Body of pancreas (tissue), 4 donors: ENCODE measurements at regions not wholly inside any gene's neighbourhood (a gene's known extent, or its start where the extent isn't known, plus 50 kb on each side); places are given as distances from the start of the nearest gene placed in this dataset.
A peak's percentile ranks its signal among the peaks of the same experiment; 100 is the strongest.

Source experiments
- ATAC-seq: fragments of 150-250 bp; one replicate; pipeline ENCODE4 v1.9.1; 2016
- DNase-seq, 4 donors: peaks; one replicate each; pipeline ENCODE4 v3.0.0-alpha.2; 2019
- H3K27ac ChIP-seq, 4 donors: fragments of 200-600 bp; sonication (generic); 1 replicate in 3 of 4; 2 replicates in 1 of 4; pipeline versions ENCODE4 v1.5.1 to v1.6.1; 2016 to 2019; ENCODE audit warnings: mild to moderate bottlenecking in 1 of 4, mixed read lengths in 1 of 4, moderate library complexity in 1 of 4
- H3K27me3 ChIP-seq, 2 donors: fragments of 200-600 bp; sonication (generic); one replicate each; pipeline ENCODE4 v1.6.0; 2016; ENCODE audit warnings: mild to moderate bottlenecking in 1 of 2
- H3K36me3 ChIP-seq, 2 donors: fragments of 200-600 bp; sonication (generic); replicated peaks in 1 of 2; 2 replicates each; pipeline ENCODE4 v1.5.1; 2016; ENCODE audit warnings: low read depth in 2 of 2; ENCODE audit not compliant: insufficient read depth in 1 of 2
- H3K4me1 ChIP-seq: fragments of 200-600 bp; sonication (generic); one replicate; pipeline ENCODE4 v1.6.0; 2016
- H3K4me3 ChIP-seq, 2 donors: fragments of 200-600 bp; sonication (generic); 1 replicate in 1 of 2; 2 replicates in 1 of 2; pipeline ENCODE4 v1.5.1; 2016 to 2019
- H3K9me3 ChIP-seq, 3 donors: fragments of 200-600 bp; sonication (generic); 1 replicate in 2 of 3; 2 replicates in 1 of 3; pipeline ENCODE4 v1.5.1; 2016
- POLR2A ChIP-seq, 3 donors: fragments of 450-650 bp; IDR thresholded peaks; one replicate each; pipeline ENCODE4 v1.6.1; 2016; ENCODE audit warnings: antibody characterized with exemption in 3 of 3, mild to moderate bottlenecking in 2 of 3
- WGBS, 2 donors: methylation state at CpG; one replicate each; pipeline ENCODE4 v1.1.5; 2017; 5-methylcytosine and 5-hydroxymethylcytosine counted together
- intact Hi-C: fragments of 100-400 bp; cut with DNase I; formaldehyde crosslinking; loops from one replicate; pipeline ENCODE4 v1.15.1; 2023
- TF ChIP-seq, protein P1 (sequence below), 7 experiments: fragments of 450-650 bp in 4 of 7; fragments of 200-600 bp in 3 of 7; sonication (generic) in 3 of 7; IDR thresholded peaks; one replicate each; pipeline ENCODE4 v1.5.1; 2016 to 2019; ENCODE audit warnings: antibody characterized with exemption in 7 of 7

DNA sequence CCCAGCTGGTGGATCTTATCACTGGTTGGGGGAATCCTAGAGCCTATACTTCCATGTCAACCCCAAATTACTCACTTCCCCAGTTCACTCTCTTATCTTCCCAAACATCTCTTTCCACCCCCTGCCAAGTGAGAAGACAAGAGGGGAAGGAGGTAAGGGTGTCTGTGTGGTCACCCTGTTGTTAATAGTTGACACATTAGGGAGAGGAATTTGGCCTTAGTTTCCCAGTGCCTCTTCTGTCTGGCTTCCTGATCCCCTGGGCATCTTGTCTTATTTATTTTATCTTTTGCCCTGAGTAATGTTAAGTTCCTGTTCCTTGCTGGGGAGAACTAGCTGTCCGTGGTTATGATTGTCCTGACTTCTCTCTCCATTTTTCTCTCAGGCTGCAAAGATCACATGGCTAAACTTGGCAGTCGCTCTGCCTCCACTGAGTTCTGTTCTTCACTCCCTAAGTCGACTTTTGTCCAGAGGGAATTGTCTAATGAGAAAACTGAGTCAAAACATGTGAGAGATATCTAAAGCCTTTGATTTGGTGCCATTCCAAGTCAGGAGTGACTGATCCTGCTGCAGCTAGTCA lies 157.1 kb upstream of the SYT6 start:
- H3K9me3 ChIP-seq: no peaks in the 10 kb centered on the region
- no peaks in the 10 kb centered on the region for H3K4me1 ChIP-seq
- no peak overlapping the region for H3K4me3 ChIP-seq
- 28 to 30% methylated on average over 3 of the region's 3 CpGs for WGBS, 2 donors
- intact Hi-C loops: no loop called here
- no peak for TF ChIP-seq POLR2A (IDR thresholded peaks at IDR 0.05)
- TF ChIP-seq, protein P1, sequence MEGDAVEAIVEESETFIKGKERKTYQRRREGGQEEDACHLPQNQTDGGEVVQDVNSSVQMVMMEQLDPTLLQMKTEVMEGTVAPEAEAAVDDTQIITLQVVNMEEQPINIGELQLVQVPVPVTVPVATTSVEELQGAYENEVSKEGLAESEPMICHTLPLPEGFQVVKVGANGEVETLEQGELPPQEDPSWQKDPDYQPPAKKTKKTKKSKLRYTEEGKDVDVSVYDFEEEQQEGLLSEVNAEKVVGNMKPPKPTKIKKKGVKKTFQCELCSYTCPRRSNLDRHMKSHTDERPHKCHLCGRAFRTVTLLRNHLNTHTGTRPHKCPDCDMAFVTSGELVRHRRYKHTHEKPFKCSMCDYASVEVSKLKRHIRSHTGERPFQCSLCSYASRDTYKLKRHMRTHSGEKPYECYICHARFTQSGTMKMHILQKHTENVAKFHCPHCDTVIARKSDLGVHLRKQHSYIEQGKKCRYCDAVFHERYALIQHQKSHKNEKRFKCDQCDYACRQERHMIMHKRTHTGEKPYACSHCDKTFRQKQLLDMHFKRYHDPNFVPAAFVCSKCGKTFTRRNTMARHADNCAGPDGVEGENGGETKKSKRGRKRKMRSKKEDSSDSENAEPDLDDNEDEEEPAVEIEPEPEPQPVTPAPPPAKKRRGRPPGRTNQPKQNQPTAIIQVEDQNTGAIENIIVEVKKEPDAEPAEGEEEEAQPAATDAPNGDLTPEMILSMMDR (IDR thresholded peaks at IDR 0.05): no peak
- H3K36me3 ChIP-seq: no peaks in the 10 kb centered on the region
- DNase-seq (peak in 1 of 4 donors; percentile 33), ATAC-seq (no peak)
- H3K27ac ChIP-seq: no peak overlapping the region
- H3K27me3 ChIP-seq: no peaks in the 10 kb centered on the region

DNA sequence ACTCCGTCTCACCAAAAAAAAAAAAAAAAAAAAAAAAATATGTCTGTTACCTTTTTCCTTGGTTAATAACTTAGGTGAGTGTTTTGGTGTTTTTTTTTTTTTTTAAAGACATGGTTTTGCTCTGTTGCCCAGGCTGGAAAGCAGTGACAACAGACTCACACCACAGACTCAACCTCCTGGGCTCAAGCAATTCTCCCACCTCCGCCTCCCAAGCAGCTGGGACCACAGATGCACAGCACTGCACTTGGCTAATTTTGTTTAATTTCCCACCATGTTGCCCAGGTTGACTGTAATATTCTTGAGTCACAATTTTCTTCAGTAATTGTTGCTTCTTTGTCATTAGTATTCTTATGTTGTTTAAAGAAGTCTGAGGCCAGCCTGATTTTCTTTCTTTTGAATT lies 149.2 kb upstream of the SYT6 start:
- no peak for DNase-seq
- H3K27me3 ChIP-seq: no peaks in the 10 kb centered on the region
- ATAC-seq: no peak
- TF ChIP-seq, protein P1 (IDR thresholded peaks at IDR 0.05): no peak
- no peak for TF ChIP-seq POLR2A (IDR thresholded peaks at IDR 0.05)
- WGBS, 2 donors: 89 to 93% methylated on average over 2 of the region's 2 CpGs
- intact Hi-C loops: no loop called here
- H3K4me3 ChIP-seq: no peak overlapping the region
- H3K9me3 ChIP-seq: no peaks in the 10 kb centered on the region
- no peak overlapping the region for H3K27ac ChIP-seq
- no peaks in the 10 kb centered on the region for H3K36me3 ChIP-seq
- no peaks in the 10 kb centered on the region for H3K4me1 ChIP-seq

DNA sequence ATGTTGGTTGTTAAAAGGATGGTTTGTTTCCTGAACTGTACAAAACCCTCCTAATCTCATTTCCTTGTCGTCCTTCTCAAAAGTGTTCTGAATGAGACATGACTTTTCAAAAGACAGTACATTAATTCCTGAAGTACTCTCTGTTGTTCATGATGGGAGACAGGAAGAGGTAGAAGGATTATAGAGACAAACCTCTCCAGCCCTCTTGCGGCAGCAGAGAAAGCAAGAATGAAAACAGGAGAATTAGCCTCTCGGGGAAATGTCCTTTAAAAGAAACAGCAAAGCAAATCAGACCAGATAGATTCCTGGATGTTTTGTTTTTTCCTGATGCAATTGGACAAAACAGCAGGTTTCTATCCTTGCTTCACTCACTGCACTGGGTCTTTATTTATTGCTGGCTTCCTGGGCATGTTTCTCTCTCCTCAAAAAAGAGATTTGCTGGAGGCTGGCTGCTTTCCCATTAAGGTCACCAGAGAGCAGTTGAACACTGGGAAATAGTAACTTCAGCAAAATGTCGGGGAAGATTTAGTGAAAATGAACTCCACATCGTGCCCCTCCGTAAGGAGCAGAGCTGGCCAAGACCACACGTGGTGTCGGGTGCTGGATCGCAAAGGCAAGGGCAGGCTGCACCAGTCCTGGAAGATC lies 145.8 kb upstream of the SYT6 start:
- Histone ChIP-seq H3K9me3 (no peaks in the 10 kb centered on the region), H3K27ac (no peak overlapping the region), H3K27me3 (no peaks in the 10 kb centered on the region), H3K4me1 (no peaks in the 10 kb centered on the region), H3K36me3 (no peaks in the 10 kb centered on the region), H3K4me3 (no peak overlapping the region)
- 58 to 71% methylated on average over 9 of the region's 9 CpGs for WGBS, 2 donors
- ATAC-seq (no peak), DNase-seq (no peak)
- intact Hi-C loops: no loop called here
- TF ChIP-seq, protein P1 (IDR thresholded peaks at IDR 0.05): no peak
- TF ChIP-seq POLR2A (IDR thresholded peaks at IDR 0.05): no peak

DNA sequence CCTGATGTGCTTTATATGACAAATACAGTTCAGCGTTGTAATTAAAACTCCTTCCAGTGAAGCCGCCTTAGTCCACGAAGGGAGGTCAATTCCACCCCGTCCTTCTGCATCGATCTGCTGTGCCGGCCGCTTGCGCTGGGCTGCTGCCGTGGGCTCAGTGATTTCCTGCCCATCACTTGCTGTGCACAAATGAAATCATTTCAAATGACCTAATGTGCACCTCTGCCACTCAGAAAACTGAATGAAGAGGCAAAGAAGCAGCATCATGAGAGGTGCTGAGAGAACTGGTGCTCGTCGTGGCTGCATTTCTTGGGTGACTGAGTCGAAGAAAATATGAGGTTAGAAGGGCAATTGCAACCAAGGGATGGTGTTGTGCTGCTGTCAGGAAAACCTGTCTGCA lies 144.3 kb upstream of the SYT6 start:
- no peaks in the 10 kb centered on the region for H3K36me3 ChIP-seq
- TF ChIP-seq, protein P1 (IDR thresholded peaks at IDR 0.05): no peak
- no peak for TF ChIP-seq POLR2A (IDR thresholded peaks at IDR 0.05)
- no peaks in the 10 kb centered on the region for H3K4me1 ChIP-seq
- no peaks in the 10 kb centered on the region for H3K9me3 ChIP-seq
- H3K4me3 ChIP-seq: no peak overlapping the region
- 75 to 77% methylated on average over 12 of the region's 12 CpGs for WGBS, 2 donors
- ATAC-seq: no peak
- no peak overlapping the region for H3K27ac ChIP-seq
- H3K27me3 ChIP-seq: no peaks in the 10 kb centered on the region
- DNase-seq: no peak
- intact Hi-C loops: no loop called here

DNA sequence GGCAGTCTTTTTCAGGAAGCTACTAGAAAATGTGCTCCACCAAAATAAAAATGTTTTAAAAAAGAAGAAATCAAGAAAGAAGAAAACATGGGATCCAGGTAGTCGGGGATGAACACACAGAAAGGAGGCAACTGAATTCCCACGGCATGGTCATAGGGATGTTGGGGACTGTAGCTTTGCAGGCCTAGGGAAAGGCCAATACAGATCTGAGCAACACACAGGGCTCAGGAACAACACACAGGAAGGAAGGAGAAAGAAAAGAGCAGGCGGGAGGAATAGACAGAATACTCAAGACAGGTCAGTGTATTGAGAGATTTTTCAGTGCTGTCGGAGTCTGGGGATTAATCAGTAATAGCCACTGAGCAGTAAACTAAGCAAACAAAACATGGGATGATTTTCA lies 142.7 kb upstream of the SYT6 start:
- Histone ChIP-seq H3K27ac (no peak overlapping the region), H3K9me3 (no peaks in the 10 kb centered on the region), H3K4me3 (no peak overlapping the region), H3K27me3 (no peaks in the 10 kb centered on the region), H3K36me3 (no peaks in the 10 kb centered on the region), H3K4me1 (no peaks in the 10 kb centered on the region)
- 73 to 83% methylated on average over 4 of the region's 4 CpGs for WGBS, 2 donors
- TF ChIP-seq, protein P1 (IDR thresholded peaks at IDR 0.05): no peak
- TF ChIP-seq POLR2A (IDR thresholded peaks at IDR 0.05): no peak
- DNase-seq (no peak), ATAC-seq (no peak)
- intact Hi-C loops: no loop called here
